ENCODE measurements at regions not wholly inside any gene's neighbourhood (a gene's known extent, or its start where the extent isn't known, plus 50 kb on each side); places are given as distances from the start of the nearest gene placed in this dataset.
A peak's percentile ranks its signal among the peaks of the same experiment; 100 is the strongest.

DNA sequence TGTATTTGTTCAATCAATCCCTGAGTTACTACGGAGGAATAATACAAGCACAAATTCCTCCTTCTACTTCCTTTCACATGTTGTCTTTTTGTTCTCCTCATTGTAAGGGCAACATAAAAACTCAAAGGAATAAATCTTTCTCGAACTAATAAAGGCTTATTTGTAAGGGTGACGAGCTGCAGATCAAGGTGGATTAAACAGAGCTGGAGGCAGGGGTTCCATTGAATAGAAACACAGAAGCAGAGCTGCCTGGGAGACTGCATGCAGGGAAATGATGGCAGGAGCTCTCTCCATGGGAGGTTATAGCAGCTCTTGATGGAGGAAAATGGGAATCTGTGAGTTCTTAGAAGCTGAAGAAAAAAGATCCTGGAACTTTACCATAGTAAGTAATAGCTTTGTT is 160.2 kb downstream of the CYYR1 start:
- DNase-seq: no peak

DNA sequence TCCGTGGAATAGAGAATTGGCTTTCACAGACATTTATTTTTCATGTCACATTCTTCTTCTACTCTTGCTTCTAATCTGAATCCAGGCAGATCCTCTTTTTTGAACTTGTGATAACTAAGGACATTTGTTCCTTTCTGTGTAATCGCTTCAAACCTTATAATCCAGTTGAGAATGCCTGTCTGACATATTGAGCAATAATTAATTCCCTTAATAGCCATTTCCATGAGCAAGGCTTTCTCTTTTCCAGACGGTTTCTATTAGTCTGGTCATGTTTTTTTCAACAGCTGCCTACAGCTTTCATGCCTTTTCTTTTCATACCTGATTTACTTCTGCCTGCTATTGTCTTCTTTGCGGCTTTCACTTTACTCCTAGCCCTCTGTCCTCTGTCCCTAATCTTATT is 163.4 kb downstream of the CYYR1 start:
- no peak for DNase-seq

DNA sequence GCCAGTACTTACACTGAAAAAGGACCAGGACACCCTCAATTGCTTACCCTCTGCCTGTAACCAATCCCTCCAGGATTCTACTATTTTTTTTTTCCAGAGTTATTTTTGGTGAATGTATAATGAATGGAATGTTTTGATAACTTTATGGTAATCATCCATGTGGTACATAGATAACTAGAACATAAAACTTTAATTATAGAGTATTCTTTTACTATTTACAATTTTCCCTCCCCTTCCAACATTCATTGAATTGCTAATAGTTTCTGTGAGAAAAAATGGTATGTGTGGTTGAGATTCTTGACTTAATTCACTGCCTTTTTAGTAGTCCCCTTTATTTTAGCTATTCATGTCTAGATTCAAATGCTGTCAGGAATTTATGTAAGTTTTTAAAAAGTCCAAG is 164.6 kb downstream of the CYYR1 start:
- DNase-seq: no peak

DNA sequence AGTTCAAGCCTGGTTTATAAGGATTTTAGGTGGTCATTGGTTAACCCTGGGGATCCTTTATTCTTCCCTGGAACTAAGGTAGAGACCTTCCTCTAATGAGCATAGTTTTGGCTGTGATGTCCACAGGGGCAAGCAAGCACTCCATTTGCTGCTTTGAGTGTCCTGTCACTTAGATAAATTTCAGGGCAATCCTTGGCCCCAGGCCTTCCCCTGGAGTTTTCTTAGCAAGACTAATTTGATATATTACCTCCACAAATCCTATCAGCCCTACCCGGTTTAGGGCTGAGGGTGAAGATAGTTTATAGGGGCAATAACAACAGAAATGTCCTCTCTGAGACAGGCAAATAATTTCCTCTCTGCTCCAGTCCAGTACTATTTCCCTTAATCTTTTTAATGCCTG is 166.6 kb downstream of the CYYR1 start:
- DNase-seq: no peak

DNA sequence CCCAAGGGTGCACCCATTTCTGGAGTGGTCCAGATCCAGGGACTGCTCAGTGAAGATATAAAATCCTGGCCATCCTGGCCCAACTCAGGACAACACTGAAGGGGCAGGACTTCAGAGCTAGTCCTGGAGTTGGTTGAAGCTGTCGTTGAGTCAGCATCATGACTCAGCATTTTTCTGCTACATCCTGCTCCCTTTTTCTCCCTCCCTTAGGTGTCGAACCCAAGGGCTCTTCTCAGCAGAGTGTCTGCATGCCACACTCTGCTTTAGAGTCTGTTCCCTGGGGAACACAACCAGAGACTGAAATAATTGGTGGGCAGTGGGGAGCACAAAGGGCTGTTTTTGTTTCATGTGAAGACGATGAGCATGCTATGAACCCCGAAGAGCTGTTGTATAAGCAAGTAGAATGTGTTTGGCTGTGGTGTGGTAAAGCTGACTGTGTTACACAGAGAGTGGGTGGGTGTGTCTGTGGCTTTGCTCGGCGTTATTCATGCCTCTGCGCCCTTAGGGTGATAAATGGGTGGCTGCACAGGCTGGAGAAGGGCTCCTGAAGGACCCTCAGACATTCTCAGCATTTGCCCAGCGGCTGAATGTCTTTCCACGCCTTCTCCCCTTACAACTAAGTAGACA is 167.2 kb downstream of the CYYR1 start:
- DNase-seq: peak; percentile 11

DNA sequence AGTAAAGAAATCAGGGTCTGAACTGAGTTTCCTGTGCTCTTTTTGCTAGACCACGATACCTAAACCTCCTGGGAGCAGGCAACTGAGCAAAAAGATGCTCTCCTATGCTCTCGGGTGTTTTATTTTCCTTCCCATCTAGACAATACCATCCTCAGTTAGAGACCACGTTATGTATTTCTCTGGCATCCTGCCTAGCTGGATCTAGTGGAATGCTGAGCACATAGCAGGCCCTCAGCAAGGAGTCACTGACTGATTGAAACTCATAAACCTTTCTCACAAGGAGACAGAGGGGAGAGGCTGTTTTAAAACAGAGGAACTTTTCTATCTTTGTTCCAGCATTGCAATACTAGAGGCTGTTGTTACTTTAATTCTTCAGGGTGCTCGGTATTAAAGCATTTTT is 168.0 kb downstream of the CYYR1 start:
- no peak for DNase-seq

DNA sequence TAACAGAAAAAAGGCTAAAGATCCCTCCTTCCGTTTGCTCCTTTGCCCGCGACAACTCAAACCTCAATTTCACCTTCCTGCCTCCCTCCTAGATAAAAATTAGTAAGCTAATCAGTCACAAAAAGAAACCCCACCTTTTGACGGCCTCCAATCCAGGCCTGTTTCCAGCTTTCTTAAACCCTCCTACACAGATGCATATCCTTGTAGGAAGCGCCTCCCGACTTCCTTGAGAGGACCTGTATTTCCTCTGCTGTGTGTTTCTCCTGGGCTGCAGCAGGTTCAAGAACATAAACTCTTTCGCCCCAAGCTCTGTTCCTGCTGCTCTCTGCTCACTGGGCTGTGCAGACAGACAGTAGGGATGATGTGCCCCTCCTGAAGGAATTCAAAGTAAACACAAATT is 168.8 kb downstream of the CYYR1 start:
- DNase-seq: no peak

DNA sequence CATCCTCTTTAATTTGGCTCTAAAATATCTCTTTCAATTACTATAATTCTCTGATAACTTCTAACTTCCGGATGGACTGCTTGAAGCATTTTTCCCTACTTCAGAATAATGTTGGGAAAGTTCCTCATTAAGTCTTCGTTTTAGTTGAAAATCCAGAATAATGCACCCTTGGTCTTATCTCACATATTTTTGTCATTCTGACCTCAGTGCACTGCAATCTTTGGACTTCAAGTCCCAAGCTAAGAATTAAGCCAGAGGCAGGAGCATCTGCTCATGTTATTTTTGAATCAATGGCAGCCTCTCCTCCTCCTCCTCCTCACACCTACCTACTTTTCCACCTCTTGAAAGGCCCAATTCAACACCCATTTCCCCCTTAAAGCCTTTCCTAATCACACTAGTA is 169.8 kb downstream of the CYYR1 start:
- no peak for DNase-seq

DNA sequence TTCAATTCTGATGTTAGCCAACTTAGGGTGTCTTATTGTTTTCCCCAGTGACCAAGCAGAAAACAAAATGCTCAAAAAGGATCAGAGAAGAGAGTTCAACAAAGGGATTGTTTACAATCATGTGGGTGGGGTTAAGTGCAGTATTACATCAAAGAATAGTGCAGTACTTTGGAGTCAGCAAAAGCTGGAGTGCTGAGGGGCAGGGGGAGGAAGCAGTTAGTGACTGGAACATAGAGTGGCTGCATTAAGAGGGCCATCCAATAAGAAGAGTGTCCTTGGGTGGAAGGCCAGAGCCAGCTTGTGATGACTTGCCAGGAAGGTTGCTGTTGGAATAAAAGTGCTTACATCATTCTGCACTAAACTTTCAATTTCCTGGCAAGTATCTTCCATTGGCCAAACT is 175.5 kb downstream of the CYYR1 start:
- DNase-seq: no peak

DNA sequence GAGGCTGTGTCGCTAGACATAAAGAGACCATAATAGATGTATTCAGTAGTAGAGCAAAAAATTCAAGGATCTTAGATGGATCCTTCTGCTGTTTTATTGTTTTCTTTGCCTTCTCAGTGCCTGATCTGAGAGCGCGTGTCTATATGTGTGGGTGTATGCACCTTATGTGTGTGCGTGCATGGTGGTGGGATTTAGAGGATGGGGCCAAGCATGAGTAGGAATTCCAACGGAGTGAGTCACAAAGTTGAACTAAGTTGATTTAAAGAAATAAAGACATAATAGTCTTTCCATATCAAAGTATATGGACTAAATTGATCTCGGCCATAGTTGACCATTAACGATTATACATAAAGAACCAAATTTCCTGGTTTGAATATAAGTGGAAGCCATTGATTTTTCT is 178.7 kb downstream of the CYYR1 start:
- DNase-seq: no peak

DNA sequence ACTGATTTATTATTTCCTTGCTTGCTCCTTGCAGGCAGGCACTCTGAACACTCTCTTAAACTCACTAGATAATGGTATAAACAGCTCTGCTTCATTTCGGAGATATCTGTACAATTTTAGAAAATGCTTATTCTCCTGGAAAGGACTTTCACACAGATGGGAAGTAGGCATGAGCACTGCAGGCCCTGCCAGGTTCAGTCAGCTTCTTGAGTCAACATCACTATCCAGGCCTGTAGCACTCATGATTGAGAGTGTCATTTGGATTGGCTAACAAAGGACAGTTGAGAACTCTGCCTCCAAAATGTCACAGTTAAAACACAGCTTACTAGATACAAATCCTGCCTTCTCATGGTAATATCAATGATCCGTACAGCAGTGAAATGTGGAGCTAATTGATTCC is 181.9 kb downstream of the CYYR1 start:
- no peak for DNase-seq

DNA sequence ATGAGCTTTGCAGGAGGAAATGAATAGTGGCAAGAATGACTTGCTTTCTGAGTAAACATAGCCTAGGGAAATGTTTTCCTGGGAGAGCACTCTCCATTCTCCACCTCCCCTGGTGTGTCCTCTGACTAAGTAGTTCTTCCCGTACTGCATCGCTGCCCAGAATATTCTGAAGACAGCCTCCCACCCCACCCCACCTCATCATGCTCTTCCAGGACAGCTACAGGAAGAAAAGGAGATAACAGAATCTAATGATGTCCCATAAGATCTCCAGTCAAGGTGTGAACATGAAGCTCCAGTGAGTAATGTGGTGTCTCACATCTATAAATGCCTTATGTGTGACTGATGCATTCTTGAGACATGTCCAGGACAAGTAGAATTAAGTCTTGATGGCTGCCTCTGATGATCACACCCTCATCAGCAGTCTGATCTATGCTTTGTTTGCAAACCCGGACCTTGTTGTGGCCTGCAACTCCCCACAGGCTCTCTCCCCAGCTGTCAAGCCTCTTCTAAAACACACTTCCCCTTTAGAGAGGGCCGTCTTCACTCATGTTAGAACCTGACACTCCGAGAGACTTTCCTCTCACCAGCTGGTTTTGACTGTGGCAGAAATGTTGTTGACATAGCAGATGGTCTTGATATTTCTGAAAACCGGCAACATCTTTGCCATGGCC is 183.0 kb downstream of the CYYR1 start:
- DNase-seq: no peak

DNA sequence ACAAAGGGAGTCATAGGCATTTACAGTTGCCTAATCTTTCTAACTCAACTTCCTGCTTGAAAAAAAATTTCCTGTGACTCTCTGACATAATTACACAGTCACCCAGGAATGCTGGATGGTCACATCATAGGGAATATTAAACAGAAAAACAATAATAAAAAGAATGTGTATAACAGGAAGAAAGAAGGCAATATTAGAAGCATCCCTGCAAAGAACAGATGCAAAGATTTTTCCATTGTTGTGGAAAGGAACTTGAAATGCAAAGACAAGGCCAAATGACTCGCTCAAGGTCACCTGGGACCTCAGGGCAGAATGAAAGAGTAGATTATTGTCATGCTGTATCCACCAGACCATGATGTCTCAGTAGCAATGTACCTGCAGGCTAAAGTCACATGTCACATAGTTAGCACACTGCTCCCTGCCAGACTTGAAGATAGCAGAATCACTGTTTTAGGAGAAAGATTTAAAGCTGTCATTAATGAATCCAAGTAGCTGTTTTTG is 184.3 kb downstream of the CYYR1 start:
- DNase-seq: no peak

DNA sequence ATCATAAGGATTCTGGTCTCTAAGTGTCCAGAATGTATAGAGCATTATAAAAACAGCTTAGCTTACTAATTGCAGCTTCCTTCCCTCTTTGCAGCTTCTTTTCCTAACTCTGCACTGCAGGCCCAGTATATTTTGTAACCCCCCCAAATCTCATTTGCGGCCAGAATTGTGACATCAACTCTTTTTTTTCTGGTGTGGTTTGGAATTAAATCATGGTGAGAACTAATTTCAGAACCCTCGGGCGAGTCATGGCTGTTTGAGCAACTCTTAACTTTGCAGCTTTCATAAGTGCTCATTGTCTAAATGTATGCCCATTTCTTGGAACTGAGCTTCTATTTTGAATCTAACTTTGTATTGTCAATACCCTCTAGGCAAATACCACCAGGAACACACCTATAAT is 187.4 kb downstream of the CYYR1 start:
- DNase-seq: no peak

DNA sequence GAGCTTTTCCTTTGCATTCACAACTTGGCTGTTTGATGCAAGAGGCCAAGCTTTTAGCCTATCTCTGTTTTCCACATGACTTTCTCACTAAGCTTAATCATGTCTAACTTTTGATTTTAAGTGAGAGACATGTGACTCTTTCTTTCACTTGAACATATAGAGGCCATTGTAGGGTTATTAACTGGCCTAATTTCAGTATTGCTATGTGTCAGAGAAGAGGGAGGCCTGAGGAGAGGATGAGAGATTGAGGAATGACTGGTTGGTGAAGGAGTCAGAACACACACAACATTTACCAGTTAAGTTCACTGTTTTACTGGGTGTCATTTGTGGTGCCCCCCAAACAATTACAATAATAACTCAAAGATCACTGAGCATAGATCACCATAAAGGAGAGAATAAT is 193.5 kb downstream of the CYYR1 start:
- DNase-seq: no peak

DNA sequence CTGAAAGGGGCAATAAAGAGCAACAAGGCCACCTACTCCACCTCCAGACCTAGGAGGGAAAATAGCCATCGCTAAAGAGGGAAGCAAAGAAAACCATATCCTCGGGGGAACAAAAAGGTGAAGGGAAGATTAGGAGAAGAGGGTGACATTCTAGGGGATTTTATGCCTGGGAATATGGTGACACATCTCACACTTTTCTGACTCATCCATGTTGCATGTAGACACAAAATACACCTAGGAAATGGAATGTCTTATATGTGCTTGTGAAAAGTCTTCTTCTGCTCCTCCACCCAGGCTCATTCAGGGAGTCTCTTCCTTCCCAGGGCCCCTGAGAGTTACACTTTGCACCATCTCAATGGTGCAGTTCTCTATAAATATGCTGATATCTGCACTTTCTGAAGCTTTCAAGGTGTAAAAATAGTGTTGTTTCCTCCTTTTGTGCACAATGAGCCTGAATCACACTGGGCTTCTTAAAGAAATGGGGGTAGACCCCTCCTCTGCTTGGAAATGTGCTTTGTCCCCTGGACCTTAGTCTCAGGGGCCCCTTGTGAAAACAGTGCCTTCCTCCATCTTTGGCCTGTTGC is 195.9 kb downstream of the CYYR1 start:
- DNase-seq: no peak

DNA sequence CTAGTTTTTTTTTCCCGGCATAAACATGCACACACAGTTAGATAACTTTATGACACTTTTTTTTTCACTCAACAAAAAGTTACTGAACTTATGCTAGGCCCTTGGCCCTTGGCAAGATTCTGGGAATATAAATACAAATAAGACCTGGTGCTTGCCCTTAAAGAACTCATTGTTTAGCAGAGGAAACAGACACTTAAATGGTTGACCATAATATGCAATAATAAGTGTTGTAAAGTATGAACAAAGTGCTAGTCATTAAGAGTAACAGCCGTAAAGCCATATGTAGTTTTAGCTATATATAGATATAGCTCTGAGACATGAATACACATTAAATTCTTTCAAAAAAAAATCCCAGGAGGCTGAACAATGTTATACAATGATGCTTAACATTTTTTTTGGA is 198.3 kb downstream of the CYYR1 start:
- DNase-seq: no peak

DNA sequence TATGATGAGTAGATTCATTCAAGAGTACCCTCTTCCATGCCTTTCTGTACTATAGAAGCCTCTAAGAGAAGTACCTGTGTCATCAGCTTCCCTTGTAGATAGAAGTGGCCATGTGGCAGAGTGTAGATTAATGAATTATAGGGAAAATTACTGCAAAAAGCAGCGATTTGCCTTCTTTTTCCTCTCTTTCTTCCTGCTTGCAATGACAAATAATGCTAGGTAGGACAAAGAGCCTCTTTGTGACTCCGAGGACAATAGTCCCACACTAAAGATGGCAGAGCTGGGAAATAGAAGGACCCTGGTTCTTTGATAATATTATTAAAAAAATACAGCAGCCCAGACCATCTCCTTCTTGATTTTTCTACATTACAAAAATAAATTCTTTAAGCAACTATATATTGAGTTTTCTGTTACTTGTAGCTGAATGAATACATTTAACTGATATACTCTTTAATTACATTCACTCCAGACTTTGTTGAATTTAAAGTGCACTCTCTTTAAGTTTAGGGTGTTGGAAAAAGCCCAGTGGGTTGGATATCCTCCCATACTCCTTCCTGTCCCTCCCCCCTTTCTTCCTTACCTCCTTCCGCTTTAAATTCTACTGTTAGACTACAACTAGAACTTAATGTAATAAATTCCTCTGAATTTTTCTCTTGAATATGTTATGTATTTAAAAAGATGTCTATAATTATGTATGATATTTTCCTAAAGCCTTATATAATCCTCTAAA is 198.2 kb upstream of the APP start:
- no peak for DNase-seq

DNA sequence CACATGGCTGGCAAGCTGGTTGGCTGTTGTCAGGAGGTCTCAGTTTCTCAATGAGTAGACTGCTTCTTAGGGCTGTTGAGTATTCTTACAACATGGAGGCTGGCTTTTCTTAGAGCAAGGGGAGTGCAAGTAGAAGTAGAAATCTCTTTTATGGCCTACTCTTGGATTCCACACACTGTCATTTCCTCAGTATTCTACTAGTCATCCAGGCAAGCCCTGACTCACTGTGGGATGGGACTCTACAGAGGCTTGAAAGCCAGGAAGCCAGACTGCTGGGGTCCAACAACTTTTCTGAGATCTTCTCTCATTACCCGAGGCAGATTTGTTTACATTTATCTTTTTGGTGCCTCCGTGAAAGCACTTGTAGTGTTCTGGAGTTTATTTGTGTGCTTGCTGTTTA is 196.2 kb upstream of the APP start:
- DNase-seq: no peak

DNA sequence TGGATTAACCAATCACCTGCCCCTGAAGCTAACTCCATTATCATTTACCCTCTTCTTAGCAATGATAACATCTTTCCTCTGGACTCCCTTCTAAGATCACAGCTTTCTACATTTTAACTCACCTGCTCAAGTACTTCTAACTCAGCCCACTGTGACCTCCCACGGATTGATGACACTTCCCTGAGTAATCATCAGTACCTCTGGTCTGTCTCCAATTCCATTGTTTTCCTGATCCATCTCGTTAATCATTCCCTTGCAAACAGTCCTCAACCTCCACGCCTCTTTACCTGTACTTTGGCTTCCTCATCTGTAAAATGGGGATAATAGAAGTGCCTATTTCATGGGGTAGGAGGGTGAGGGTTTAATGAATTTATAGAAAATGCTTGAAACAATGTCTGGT is 195.3 kb upstream of the APP start:
- no peak for DNase-seq

DNA sequence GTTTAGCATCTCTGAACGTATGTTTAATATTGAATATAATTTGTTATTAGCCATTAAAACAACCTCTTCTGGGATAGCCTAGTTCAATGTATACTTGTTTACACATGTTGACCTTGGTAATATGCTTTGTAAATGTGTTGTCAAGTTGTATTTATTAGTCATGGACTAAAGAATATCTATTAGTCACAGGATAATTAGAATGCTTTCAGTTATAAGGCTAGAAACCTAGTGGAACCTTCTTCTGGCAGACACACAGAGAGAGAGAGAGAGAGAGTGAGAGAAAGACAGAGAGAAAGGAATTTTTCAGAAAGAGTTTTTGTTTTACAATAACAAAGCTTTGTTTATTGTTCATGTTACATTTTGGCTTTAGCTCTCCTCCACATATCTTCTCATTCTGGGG is 181.1 kb upstream of the APP start:
- no peak for DNase-seq

DNA sequence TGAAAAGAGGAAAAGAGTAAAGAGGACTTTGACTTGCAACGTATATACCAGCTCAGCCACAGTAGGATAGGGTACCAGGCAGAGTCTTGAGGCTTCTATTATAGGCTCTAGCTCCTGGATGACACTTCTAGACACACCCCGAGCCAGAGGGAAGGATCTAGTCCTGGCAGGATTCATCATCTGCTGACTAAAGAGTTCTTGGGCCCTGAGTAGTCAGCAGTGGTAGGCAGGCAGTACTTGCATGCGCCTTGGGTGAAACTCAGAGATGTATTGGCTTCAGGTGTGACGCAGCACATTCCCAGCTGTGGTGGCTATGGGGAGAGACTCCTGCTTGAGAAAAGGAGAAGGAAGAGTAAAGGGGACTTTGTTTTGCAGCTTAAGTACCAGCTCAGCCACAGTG is 162.3 kb upstream of the APP start:
- no peak for DNase-seq

DNA sequence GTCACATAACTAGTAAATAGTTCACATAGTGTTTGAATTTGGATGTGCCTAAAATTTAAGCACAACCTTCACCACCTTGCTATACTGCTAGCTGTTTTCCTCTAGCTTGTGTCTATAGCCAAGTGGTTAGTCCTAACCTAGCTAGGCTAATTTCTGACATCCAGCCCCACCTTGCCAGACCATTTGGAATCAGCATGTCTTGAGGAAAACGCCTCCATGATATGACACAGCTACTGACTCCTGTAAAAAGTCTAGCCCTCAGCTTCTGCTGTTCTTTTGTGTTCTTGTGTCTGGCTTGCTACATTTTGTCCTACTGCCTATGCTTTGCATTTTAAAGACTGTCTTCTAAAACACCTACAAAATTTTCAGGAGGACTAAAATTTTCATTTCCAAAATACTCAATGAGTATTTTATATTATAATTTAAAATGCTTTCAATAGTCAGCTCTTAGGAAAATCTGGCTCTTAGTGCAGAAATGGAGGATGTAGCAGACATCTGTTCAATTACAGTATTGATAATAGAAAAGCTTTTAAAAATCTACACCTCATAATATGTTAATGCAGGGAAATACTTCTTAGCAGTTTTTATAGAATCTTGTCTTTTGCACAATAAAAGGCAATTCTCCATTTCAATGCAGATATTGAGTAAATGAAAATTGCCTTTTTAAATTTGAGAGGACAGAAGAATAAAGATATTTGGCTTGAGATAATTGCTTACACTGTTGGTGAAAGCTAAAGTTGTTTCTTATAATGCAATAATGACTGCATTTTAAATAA is 160.8 kb upstream of the APP start:
- DNase-seq: no peak
